D721Med (cell line): ENCODE measurements at regions not wholly inside any gene's neighbourhood (a gene's known extent, or its start where the extent isn't known, plus 50 kb on each side); places are given as distances from the start of the nearest gene placed in this dataset.

Experiments used
- DNase-seq: peaks from one replicate; pipeline ENCODE4 v3.0.0; 2011; ENCODE audit warnings: low spot score; ENCODE audit not compliant: insufficient read length
- FAIRE-seq: peaks from 2 replicates; lab custom pipeline; 2011; peaks lifted over from hg19 to GRCh38; lab: Jason Lieb, UNC
- CTCF ChIP-seq: IDR thresholded peaks from 2 replicates; pipeline ENCODE4 v1.5.1; 2012; ENCODE audit warnings: mild to moderate bottlenecking, control low read depth; ENCODE audit not compliant: insufficient read depth; ENCODE audit errors: missing control alignments

GRCh38 chr5:4833104-4833738, 306.9 kb upstream of the ADAMTS16 start:
- no peak for FAIRE-seq
- TF ChIP-seq CTCF = no peak
- no peak for DNase-seq

GRCh38 chr5:4837489-4838058, 302.6 kb upstream of the ADAMTS16 start:
- no peak for TF ChIP-seq CTCF
- DNase-seq (no peak), FAIRE-seq (no peak)

- FAIRE-seq = no peak
- TF ChIP-seq CTCF = no peak
Observed at GRCh38 chr5:4845221-4845620, 294.9 kb upstream of the ADAMTS16 start.

GRCh38 chr5:4847766-4848165, 292.4 kb upstream of the ADAMTS16 start:
- FAIRE-seq (no peak), DNase-seq (no peak)
- TF ChIP-seq CTCF = no peak

More at GRCh38 chr5:4845221-4845620, 294.9 kb upstream of the ADAMTS16 start:
- no peak for DNase-seq

GRCh38 chr5:4855036-4855435, 285.1 kb upstream of the ADAMTS16 start:
- FAIRE-seq (no peak), DNase-seq (no peak)
- no peak for TF ChIP-seq CTCF

GRCh38 chr5:4855880-4856279, 284.2 kb upstream of the ADAMTS16 start:
- TF ChIP-seq CTCF = no peak
- DNase-seq (no peak), FAIRE-seq (no peak)

GRCh38 chr5:4857761-4858160, 282.4 kb upstream of the ADAMTS16 start:
- TF ChIP-seq CTCF = no peak
- FAIRE-seq = no peak
- DNase-seq = no peak
